Omental fat pad (tissue), 3 donors: ENCODE measurements at regions not wholly inside any gene's neighbourhood (a gene's known extent, or its start where the extent isn't known, plus 50 kb on each side); places are given as distances from the start of the nearest gene placed in this dataset.

ENCODE experiments used
- ATAC-seq: fragments of 150-250 bp; one replicate; pipeline ENCODE4 v1.9.1; 2016; ENCODE audit warnings: mild to moderate bottlenecking, moderate library complexity; ENCODE audit not compliant: low FRiP score
- DNase-seq: peaks from one replicate; pipeline ENCODE4 v3.0.0-alpha.2; 2019; ENCODE audit warnings: low spot score
- CTCF ChIP-seq, 3 donors: fragments of 450-650 bp; IDR thresholded peaks; one replicate each; pipeline ENCODE4 v1.5.1; 2016 to 2017; ENCODE audit warnings: antibody characterized with exemption in 3 of 3, mild to moderate bottlenecking in 3 of 3, moderate library complexity in 2 of 3

DNA sequence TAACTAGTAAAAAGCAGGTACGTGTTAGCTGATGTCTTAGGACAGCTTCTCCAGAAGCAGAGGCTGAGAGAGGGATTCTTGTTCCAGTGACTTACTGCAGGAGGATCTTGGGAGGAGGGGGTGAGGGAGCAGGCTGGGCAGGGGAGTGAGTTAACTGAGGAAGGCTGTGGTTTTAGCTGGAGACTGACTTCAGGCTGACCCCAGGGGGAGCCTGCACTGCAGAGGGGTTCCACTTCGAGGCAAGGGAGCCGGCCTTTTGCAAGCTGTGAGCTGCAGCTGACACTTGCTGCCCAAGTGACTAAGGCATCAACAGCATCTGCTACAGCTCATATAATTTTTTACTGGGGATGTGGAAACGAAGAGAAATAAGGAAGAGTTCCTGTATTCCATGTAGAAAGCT lies 50.4 kb upstream of the SOD1 start:
- TF ChIP-seq CTCF (IDR thresholded peaks at IDR 0.05) = no peak
- ATAC-seq (no peak), DNase-seq (no peak)

DNA sequence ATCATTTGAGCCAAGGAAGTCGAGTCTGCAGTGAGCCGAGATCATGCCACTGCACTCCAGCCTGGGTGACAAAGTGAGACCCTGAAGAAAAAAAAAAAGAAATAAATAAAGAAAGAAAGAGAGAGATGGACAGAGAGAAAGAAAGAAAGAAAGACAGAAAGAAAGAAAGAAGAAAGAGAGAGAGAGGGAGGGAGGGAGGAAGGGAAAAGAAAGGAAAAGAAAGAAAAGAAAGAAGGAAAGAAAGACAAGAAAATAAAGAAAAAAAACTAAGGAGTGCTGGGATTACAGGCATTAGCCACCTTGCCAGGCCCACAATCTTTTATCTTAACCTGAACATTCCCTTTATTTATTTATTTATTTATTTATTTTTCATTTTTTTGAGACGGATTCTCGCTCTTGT lies 51.7 kb upstream of the SOD1 start:
- TF ChIP-seq CTCF (IDR thresholded peaks at IDR 0.05) = no peak
- ATAC-seq = no peak

DNA sequence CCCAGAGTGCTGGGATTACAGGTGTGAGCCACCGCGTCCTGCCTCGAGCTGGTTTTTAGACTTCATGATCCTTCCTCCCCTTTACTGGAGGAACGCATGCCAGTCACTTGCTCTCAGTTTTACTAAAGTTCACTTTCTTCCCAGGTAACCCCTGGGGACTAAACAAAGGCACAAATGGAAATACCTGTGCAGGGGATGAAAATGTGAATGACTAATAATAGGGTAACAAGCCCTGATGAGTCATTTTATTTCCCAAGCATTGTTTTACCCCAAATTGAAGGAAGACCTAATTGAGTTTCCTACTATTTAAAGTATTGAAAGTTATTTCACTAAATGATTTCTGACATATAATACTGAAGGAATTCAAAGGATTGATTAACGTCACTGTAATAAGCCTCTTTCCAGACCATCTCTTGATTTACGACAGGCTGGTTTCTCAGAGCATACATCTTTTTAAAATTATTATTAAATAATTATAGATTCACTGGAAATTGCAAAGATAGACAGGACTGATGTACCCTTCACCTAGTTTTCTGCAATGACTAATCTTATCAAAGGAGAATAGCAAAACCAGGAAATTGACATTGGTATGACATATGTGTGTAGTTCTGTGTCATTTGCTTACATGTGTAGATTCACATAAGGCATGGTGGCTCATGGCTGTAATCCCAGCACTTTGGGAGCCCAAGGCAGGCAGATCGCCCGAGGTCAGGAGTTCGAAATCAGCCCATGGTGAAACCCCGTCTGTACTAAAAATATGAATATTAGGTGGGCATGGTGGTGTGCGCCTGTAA lies 53.2 kb upstream of the SOD1 start:
- no peak for ATAC-seq
- no peak for TF ChIP-seq CTCF (IDR thresholded peaks at IDR 0.05)

More for the DNA sequence above, 51.7 kb upstream of the SOD1 start:
- DNase-seq = no peak

GRCh38 chr21:31604591-31605190 lies 54.8 kb upstream of the SOD1 start:
- peak; percentile 54 for DNase-seq

More for the DNA sequence above, 53.2 kb upstream of the SOD1 start:
- no peak for DNase-seq

GRCh38 chr21:31599563-31599962 lies 59.9 kb upstream of the SOD1 start:
- DNase-seq (no peak), ATAC-seq (no peak)
- no peak for TF ChIP-seq CTCF (IDR thresholded peaks at IDR 0.05)

More at GRCh38 chr21:31604591-31605190, 54.8 kb upstream of the SOD1 start:
- TF ChIP-seq CTCF (IDR thresholded peaks at IDR 0.05) = peak in 2 of 3 donors; percentile 52 to 68
- peak; percentile 48 for ATAC-seq

DNA sequence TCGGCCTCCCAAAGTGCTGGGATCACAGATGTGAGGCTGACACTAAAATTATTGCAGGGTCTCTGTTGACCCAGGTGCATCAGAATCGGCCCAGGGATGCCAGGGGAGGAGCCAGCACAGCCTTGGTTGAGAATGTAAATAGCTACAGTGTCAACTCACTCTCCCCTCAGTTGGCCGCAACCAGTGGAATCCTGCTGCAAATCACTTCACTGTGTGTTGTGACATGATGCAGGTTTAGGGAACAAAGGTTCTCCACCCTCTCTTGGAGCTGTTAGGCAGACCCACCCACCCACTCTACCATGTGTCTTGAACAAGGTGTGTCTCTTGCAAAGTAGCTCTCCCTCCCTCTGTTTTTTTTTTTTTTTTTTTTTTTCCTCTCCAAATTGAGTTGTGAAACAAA lies 60.5 kb upstream of the SOD1 start:
- TF ChIP-seq CTCF (IDR thresholded peaks at IDR 0.05) = no peak
- ATAC-seq = no peak
- DNase-seq = no peak

GRCh38 chr21:31597683-31598082 lies 61.8 kb upstream of the SOD1 start:
- TF ChIP-seq CTCF (IDR thresholded peaks at IDR 0.05) = no peak
- DNase-seq (no peak), ATAC-seq (no peak)
